Epithelial cell of proximal tubule (primary cell): ENCODE measurements at regions not wholly inside any gene's neighbourhood (a gene's known extent, or its start where the extent isn't known, plus 50 kb on each side); places are given as distances from the start of the nearest gene placed in this dataset.

Experiments
- DNase-seq: peaks from one replicate; pipeline ENCODE4 v3.0.0-alpha.2; 2011; ENCODE audit warnings: low read depth
- H3K4me3 ChIP-seq: 2 replicates; pipeline ENCODE4 v1.5.1; 2011; ENCODE audit warnings: low read depth, mild to moderate bottlenecking, low read length
- TF ChIP-seq, protein P1 (sequence below): conservative IDR thresholded peaks from 2 replicates; pipeline ENCODE4 v1.5.1; 2012; ENCODE audit warnings: low read depth, mild to moderate bottlenecking, low read length

DNA sequence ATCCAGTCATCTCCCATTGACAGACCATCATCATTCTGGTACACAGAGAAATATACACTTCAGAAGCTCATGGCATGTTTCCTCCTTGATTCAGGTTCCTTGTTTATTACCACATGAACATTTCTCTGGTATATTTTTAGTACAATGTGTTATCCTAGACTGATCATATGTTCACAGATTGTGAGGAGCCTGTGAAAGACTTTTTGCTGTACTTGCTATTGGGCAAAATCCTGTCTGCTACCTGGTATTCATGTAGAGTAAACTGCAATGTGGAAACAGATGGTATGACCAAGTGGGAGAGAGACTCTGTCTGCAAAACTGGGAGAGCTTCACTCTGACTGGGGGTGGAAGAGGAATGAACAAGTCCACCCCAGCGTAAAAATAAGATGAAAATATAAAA, 657.2 kb downstream of the IRS1 start:
- TF ChIP-seq, protein P1, sequence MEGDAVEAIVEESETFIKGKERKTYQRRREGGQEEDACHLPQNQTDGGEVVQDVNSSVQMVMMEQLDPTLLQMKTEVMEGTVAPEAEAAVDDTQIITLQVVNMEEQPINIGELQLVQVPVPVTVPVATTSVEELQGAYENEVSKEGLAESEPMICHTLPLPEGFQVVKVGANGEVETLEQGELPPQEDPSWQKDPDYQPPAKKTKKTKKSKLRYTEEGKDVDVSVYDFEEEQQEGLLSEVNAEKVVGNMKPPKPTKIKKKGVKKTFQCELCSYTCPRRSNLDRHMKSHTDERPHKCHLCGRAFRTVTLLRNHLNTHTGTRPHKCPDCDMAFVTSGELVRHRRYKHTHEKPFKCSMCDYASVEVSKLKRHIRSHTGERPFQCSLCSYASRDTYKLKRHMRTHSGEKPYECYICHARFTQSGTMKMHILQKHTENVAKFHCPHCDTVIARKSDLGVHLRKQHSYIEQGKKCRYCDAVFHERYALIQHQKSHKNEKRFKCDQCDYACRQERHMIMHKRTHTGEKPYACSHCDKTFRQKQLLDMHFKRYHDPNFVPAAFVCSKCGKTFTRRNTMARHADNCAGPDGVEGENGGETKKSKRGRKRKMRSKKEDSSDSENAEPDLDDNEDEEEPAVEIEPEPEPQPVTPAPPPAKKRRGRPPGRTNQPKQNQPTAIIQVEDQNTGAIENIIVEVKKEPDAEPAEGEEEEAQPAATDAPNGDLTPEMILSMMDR: no peak
- no peak overlapping the region for H3K4me3 ChIP-seq
- DNase-seq: no peak

DNA sequence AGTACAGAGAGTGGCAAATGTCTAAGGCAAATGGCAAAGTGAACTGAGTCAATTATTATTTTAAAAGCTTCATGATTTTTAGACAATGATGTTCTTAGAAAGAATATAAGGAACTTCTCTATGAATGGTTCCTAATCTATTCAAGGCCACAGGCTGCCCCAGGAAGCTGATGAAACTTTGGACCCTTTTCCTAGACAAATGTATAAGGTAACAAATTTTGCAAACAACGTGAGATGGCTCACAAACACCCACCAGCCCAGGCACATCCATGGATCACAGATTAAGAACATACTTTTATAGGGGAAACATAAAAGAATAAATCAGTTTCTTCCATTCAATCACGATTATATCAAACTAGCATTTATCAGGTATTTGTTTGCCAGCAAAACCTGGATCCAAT, 659.0 kb downstream of the IRS1 start:
- TF ChIP-seq, protein P1: no peak
- H3K4me3 ChIP-seq: no peak overlapping the region
- DNase-seq: no peak

DNA sequence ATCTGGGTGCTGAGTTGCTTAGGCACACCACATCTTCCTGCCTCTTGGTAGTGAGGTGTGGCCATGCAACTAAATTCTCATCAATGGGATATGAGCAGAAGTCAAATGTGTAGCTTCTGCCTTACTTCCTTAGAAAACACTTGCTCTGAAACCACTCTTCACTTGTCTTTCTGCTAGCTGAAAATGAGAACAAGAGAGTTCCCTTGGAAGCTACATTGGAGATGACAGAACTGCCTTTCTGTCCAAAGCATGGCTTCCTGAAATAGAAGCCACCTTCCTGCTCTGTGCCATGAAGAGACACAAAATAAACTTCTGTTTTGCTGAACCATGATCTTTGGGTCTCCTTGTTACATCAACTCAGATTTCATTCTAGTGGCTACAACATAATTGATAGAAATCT, 659.9 kb downstream of the IRS1 start:
- H3K4me3 ChIP-seq: no peak overlapping the region
- TF ChIP-seq, protein P1: no peak
- DNase-seq: no peak

DNA sequence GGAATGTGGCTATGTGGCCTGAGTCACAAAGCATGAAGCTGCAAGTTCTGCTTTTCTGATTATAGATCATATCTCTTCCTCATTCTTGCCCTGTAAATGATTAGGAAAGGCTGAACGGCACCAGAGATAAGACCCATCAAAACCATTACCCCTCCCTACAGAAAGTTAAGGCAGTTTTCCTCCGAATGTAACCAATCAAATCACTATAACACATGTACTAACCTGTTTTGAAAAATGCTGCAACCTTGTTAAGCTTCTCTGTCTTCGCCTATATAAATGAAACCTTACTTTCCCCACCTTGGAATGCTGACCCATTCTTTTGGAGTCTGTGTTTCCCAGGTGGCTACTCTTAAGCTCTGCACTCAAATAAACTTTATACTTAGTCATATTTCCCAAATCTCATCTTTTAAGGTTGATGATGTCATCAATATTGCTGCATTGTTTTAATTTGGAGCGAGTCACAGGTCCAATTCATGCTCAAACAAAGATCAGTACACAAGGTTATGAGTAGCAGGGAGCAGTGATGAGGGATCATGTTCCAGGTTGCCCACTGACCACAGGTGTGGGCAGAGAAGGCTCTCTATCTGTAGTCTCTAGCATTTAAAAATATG, 662.3 kb downstream of the IRS1 start:
- TF ChIP-seq, protein P1: no peak
- no peak overlapping the region for H3K4me3 ChIP-seq
- no peak for DNase-seq

DNA sequence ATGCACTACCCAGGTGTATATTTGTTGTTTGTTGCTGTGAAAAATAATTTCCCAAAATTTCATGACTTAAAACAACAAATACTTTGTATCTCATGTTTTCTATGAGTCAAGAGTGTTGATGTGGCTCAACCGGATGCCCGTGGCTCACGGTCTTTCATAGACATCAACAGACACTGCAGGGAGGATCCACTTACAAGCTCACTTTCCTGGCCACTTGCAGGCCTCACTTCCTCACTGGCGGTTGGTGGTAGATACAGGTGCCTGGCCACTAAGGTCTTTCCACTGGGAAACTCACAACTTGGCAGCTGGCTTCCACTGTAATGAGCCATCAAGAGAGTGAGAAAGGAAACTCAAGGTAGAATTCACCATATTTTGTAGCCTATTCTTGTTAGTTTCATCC, 662.9 kb downstream of the IRS1 start:
- no peak for DNase-seq
- no peak overlapping the region for H3K4me3 ChIP-seq
- TF ChIP-seq, protein P1: no peak

DNA sequence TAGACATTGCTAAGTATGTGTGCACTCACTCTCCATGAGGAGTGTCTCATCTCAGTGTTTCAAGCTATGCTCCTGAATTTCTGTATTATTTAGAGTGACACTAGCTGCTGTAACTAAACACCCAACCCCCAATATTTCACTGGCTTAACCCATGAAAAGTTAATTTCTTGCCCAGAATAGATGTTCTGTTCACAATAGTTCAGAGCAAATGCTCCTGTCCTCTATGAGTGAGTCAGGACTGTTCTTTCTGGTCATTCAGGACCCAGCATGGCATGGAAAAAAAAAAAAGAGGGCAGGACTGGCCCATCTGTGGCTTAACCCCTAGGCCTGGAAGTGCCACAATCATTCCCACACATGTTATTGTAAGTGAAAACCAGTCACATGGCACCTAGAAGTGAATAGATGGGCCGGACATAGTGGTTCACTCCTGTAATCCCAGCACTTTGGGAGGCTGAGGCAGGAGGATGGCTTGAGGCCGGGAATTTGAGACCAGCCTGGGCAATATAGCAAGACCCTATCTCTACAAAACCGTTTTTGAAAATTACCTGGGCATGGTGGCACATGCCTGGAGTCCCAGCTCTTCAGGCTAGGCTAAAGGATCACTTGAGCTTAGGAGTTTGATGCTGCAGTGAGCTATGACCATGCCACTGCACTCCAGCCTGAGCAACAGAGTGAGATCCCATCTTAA, 663.6 kb downstream of the IRS1 start:
- TF ChIP-seq, protein P1: no peak
- H3K4me3 ChIP-seq: no peak overlapping the region
- DNase-seq: no peak
